HCT116 (cell line): ENCODE measurements at regions not wholly inside any gene's neighbourhood (a gene's known extent, or its start where the extent isn't known, plus 50 kb on each side); places are given as distances from the start of the nearest gene placed in this dataset.

Source experiments
- ATAC-seq: fragments of 200-7000 bp; cut with Tn5 transposase; 2 replicates; pipeline ENCODE4 v1.9.1; 2020; ENCODE audit warnings: mild to moderate bottlenecking, moderate library complexity
- BruUV-seq: library from RNA; stranded (reverse); fragments of 400-500 nt; replicated peaks from 2 replicates; lab custom pipeline; 2021; lab: Mats Ljungman, UMichigan
- CTCF ChIA-PET: fragments of 300-600 bp; sonication (Branson Sonifier 250); formaldehyde crosslinking; loops from one replicate; lab custom pipeline; 2021; ENCODE audit warnings: antibody characterized with exemption; lab: Charles Lee
- POLR2A ChIA-PET: fragments of 300-600, 350-600 bp; sonication (Branson Sonifier 250); formaldehyde crosslinking; loops from one replicate; lab custom pipeline; 2021; ENCODE audit warnings: antibody characterized with exemption; lab: Charles Lee
- RAD21 ChIA-PET, 2 experiments: fragments of 300-600 bp; sonication (Branson Sonifier 250); formaldehyde crosslinking; loops; one replicate each; lab custom pipeline; 2023; ENCODE audit warnings: low total read pairs in 2 of 2; ENCODE audit not compliant: uncharacterized antibody in 2 of 2, unreplicated experiment in 2 of 2, low non-redundant PET in 1 of 2; lab: Charles Lee
- DNase-seq: peaks from one replicate; pipeline ENCODE4 v3.0.0-alpha.2; 2010; ENCODE audit warnings: low read depth, low spot score
- H2AFZ ChIP-seq: fragments of 200-600 bp; shearing (Covaris generic), sonication (generic); 2 replicates; pipeline ENCODE4 v1.6.1; 2017; ENCODE audit warnings: low read depth, mixed run types, mixed read lengths, antibody characterized with exemption, low read length; ENCODE audit not compliant: poor library complexity, severe bottlenecking
- H3K27ac ChIP-seq: 2 replicates; pipeline ENCODE4 v1.5.1; 2012; ENCODE audit warnings: low read depth, low read length
- H3K27me3 ChIP-seq: fragments of 200-600 bp; sonication (generic); 2 replicates; pipeline ENCODE4 v1.6.1; 2016; ENCODE audit warnings: mixed run types, low read length, mixed read lengths; ENCODE audit not compliant: insufficient read depth
- H3K36me3 ChIP-seq, 2 experiments: fragments of 200-500 bp in 1 of 2; fragments of 200-600 bp in 1 of 2; sonication (Bioruptor generic) in 1 of 2; sonication (generic) in 1 of 2; 2 replicates each; pipeline versions ENCODE4 v1.5.1 to v1.6.1; 2014 to 2016; ENCODE audit warnings: low read length in 2 of 2, inconsistent platforms in 1 of 2, mixed read lengths in 1 of 2, mixed run types in 1 of 2; ENCODE audit not compliant: insufficient read depth in 2 of 2, control insufficient read depth in 1 of 2
- H3K4me1 ChIP-seq, 2 experiments: fragments of 200-600 bp in 1 of 2; sonication (generic) in 1 of 2; 2 replicates each; pipeline versions ENCODE4 v1.5.1 to v1.6.1; 2012 to 2017; ENCODE audit warnings: low read length in 2 of 2, inconsistent platforms in 1 of 2, mild to moderate bottlenecking in 1 of 2, mixed read lengths in 1 of 2, mixed run types in 1 of 2, moderate library complexity in 1 of 2; ENCODE audit not compliant: insufficient read depth in 2 of 2, control insufficient read depth in 1 of 2
- H3K4me2 ChIP-seq: fragments of 200-600 bp; sonication (generic); 2 replicates; pipeline ENCODE4 v1.6.1; 2017; ENCODE audit warnings: mixed run types, low read length, mixed read lengths
- H3K4me3 ChIP-seq, 2 experiments: fragments of 200-600 bp in 1 of 2; sonication (generic) in 1 of 2; replicated peaks in 1 of 2; 2 replicates each; pipeline ENCODE4 v1.5.1; 2011 to 2016; ENCODE audit warnings: low read length in 2 of 2, control low read depth in 1 of 2, low read depth in 1 of 2, mild to moderate bottlenecking in 1 of 2, mixed read lengths in 1 of 2, mixed run types in 1 of 2
- H3K79me2 ChIP-seq: fragments of 200-600 bp; sonication (generic); 2 replicates; pipeline ENCODE4 v1.6.1; 2017; ENCODE audit warnings: mild to moderate bottlenecking, mixed run types, low read length, moderate library complexity, mixed read lengths; ENCODE audit not compliant: insufficient read depth
- H3K9ac ChIP-seq: fragments of 200-600 bp; sonication (generic); 2 replicates; pipeline ENCODE4 v1.6.1; 2016; ENCODE audit warnings: low read length, mixed read lengths
- H3K9me2 ChIP-seq: fragments of 200-600 bp; sonication (generic), shearing (Covaris generic); 2 replicates; pipeline ENCODE4 v1.6.1; 2017; ENCODE audit warnings: mixed run types, mild to moderate bottlenecking, moderate library complexity; ENCODE audit not compliant: insufficient read depth
- H3K9me3 ChIP-seq, 2 experiments: fragments of 200-500 bp in 1 of 2; fragments of 200-600 bp in 1 of 2; sonication (Bioruptor generic) in 1 of 2; sonication (generic) in 1 of 2; 2 replicates each; pipeline ENCODE4 v1.6.1; 2014 to 2017; ENCODE audit warnings: low read length in 2 of 2, mixed read lengths in 2 of 2, inconsistent platforms in 1 of 2, low read depth in 1 of 2, mild to moderate bottlenecking in 1 of 2, mixed run types in 1 of 2, moderate library complexity in 1 of 2; ENCODE audit not compliant: control insufficient read depth in 1 of 2, insufficient read depth in 1 of 2
- H4K20me1 ChIP-seq: fragments of 200-600 bp; sonication (generic), shearing (Covaris generic); 2 replicates; pipeline ENCODE4 v1.6.1; 2017; ENCODE audit warnings: mixed run types, mild to moderate bottlenecking, moderate library complexity; ENCODE audit not compliant: insufficient read depth
- CEBPB ChIP-seq: IDR thresholded peaks from 2 replicates; pipeline ENCODE4 v1.6.1; 2012; ENCODE audit warnings: low read depth
- CTCF ChIP-seq, 3 experiments: fragments of 200-600 bp in 1 of 3; sonication (generic) in 1 of 3; IDR thresholded peaks in 2 of 3; conservative IDR thresholded peaks in 1 of 3; 2 replicates each; pipeline ENCODE4 v1.5.1; 2012 to 2017; ENCODE audit warnings: low read depth in 2 of 3, low read length in 2 of 3, antibody characterized with exemption in 1 of 3, borderline replicate concordance in 1 of 3, control low read depth in 1 of 3, mild to moderate bottlenecking in 1 of 3, mixed read lengths in 1 of 3, mixed run types in 1 of 3, moderate library complexity in 1 of 3; ENCODE audit not compliant: insufficient read depth in 1 of 3
- ELF1 ChIP-seq: IDR thresholded peaks from 2 replicates; pipeline ENCODE4 v1.6.1; 2012; ENCODE audit warnings: low read depth, borderline replicate concordance
- EZH2 ChIP-seq: fragments of 200-600 bp; sonication (generic); IDR thresholded peaks from 2 replicates; pipeline ENCODE4 v1.6.1; 2017; ENCODE audit warnings: antibody characterized with exemption, mixed run types
- EZH2phosphoT487 ChIP-seq: fragments of 200-600 bp; IDR thresholded peaks from 2 replicates; pipeline ENCODE4 v1.6.1; 2018; ENCODE audit warnings: antibody characterized with exemption, borderline replicate concordance
- JUND ChIP-seq: IDR thresholded peaks from 2 replicates; pipeline ENCODE4 v1.6.1; 2012
- POLR2AphosphoS5 ChIP-seq: IDR thresholded peaks from 2 replicates; pipeline ENCODE4 v1.6.1; 2011; ENCODE audit warnings: mild to moderate bottlenecking, low read depth, low read length, moderate library complexity
- RAD21 ChIP-seq: IDR thresholded peaks from 2 replicates; pipeline ENCODE4 v1.6.1; 2012; ENCODE audit warnings: low read depth, mild to moderate bottlenecking
- SP1 ChIP-seq: IDR thresholded peaks from 2 replicates; pipeline ENCODE4 v1.6.1; 2012; ENCODE audit warnings: low read depth
- SRF ChIP-seq: IDR thresholded peaks from 2 replicates; pipeline ENCODE4 v1.6.1; 2012; ENCODE audit warnings: low read depth
- TCF7L2 ChIP-seq: IDR thresholded peaks from 2 replicates; pipeline ENCODE4 v1.7.0; 2011; ENCODE audit warnings: borderline replicate concordance, inconsistent platforms; ENCODE audit not compliant: insufficient read depth, insufficient read length; ENCODE audit errors: extremely low read depth
- ZFX ChIP-seq: fragments of 450-650 bp; IDR thresholded peaks from 2 replicates; pipeline ENCODE4 v1.6.1; 2017
- ZNF274 ChIP-seq: fragments of 200-500 bp; sonication (Bioruptor generic); IDR thresholded peaks from 2 replicates; pipeline ENCODE4 v1.6.1; 2014; ENCODE audit warnings: mild to moderate bottlenecking, low read depth, low read length, inconsistent platforms
- intact Hi-C: fragments of 100-400 bp; cut with micrococcal nuclease; formaldehyde crosslinking; loops from 2 replicates; pipeline ENCODE4 v1.10.0; 2022
- TF ChIP-seq, protein P1 (sequence below): IDR thresholded peaks from 2 replicates; pipeline ENCODE4 v1.6.1; 2012

DNA sequence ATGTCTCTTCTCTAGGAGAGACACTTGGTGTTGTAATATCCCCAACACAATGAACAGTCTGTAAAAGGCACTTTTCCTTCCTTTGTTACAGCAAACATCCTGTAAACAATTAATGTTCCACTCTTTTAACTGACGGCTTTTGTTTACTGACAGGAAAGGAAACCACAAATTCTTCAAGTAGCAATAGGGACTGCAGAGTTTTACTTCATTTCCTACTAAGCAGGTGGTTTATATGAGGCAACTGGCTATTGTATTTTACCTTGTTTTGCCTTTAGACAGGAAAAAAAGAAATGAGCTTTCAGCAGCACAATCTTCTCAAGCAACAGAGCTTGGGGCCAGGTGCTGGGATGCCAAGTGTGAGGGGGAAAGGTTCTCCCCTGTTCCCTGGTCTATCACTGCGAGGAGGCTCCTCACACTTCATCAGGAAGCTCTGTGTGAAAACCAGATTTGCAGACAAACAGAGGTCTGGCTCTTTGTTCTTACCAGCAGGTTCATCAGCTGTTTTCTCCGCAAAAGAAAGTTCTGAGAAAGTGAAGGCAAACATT, 51.2 kb downstream of the SIPA1L2 start:
- CTCF ChIA-PET = no interaction called here
- POLR2A ChIA-PET = no interaction called here
- H3K36me3 ChIP-seq = no peaks in the 10 kb centered on the region
- H3K4me2 ChIP-seq = no peak overlapping the region
- no peak for TF ChIP-seq SP1
- TF ChIP-seq ELF1 = no peak
- no peak for TF ChIP-seq ZNF274
- TF ChIP-seq, protein P1, sequence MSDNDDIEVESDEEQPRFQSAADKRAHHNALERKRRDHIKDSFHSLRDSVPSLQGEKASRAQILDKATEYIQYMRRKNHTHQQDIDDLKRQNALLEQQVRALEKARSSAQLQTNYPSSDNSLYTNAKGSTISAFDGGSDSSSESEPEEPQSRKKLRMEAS = no peak
- no peak for TF ChIP-seq ZFX
- TF ChIP-seq POLR2AphosphoS5 = no peak
- TF ChIP-seq CTCF (IDR thresholded peaks at IDR 0.05 in 2 of 3, conservative IDR thresholded peaks at IDR 0.05 in 1 of 3; ENCODE audit: borderline replicate concordance in 1 of 3, insufficient read depth in 1 of 3, low read depth in 2 of 3, low read length in 2 of 3) = no peak
- no peak for TF ChIP-seq CEBPB
- no peak for TF ChIP-seq EZH2phosphoT487
- no peak for TF ChIP-seq TCF7L2
- TF ChIP-seq SRF = no peak
- TF ChIP-seq JUND = no peak
- TF ChIP-seq RAD21 = no peak
- no peak for TF ChIP-seq EZH2
- no peaks in the 10 kb centered on the region for H3K9me2 ChIP-seq
- DNase-seq = no peak
- no peak overlapping the region for H3K4me3 ChIP-seq
- no peaks in the 10 kb centered on the region for H3K79me2 ChIP-seq
- ATAC-seq = no peak
- intact Hi-C loops = no loop called here
- no TSS peak for BruUV-seq
- RAD21 ChIA-PET = no interaction called here
- no peak overlapping the region for H2AFZ ChIP-seq
- no peaks in the 10 kb centered on the region for H4K20me1 ChIP-seq
- peaks cover 0 to 3% of the 10 kb centered on the region in 2 experiments; a peak in 2 of 4 replicates for H3K4me1 ChIP-seq
- H3K27me3 ChIP-seq = no peaks in the 10 kb centered on the region
- no peak overlapping the region for H3K27ac ChIP-seq
- no peak overlapping the region for H3K9ac ChIP-seq
- H3K9me3 ChIP-seq = no peaks in the 10 kb centered on the region
